LHCN-M2 (cell line): ENCODE measurements at regions not wholly inside any gene's neighbourhood (a gene's known extent, or its start where the extent isn't known, plus 50 kb on each side); places are given as distances from the start of the nearest gene placed in this dataset.
"Not testable (repeated sequence)": the region's sequence is repeated elsewhere in the genome, so short reads cannot be mapped to it uniquely, and the experiment has no call there.

Experiments
- DNase-seq: peaks from one replicate; pipeline ENCODE4 v3.0.0-alpha.2; 2012; ENCODE audit warnings: low read depth

- DNase-seq: not testable (repeated sequence)
Observed at GRCh38 chr2:58325296-58325895, 84.3 kb upstream of the FANCL start.

GRCh38 chr2:58319481-58319880, 78.4 kb upstream of the FANCL start:
- no peak for DNase-seq

- DNase-seq: not testable (repeated sequence)
Observed at GRCh38 chr2:58318949-58319348, 77.8 kb upstream of the FANCL start.

DNA sequence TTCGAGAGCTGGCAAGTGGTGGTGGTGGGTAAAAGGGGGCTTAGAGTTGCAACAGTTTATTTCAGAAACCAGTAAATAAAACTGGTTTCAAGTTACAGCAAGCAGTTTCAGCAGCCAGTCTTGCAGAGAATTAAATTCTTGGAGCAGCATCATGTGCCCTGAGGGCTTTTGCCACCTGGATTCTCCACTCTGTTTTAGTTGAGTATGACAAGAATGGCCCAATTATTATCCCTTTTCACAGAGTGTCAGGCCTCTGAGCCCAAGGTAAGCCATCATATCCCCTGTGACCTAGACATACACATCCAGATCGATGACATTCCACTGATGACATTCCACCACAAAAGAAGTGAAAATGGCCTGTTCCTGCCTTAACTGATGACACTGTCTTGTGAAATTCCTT, 72.8 kb upstream of the FANCL start:
- DNase-seq: no peak

- DNase-seq: no peak
Observed at GRCh38 chr2:58308435-58308834, 67.3 kb upstream of the FANCL start.

GRCh38 chr2:58304843-58305242, 63.7 kb upstream of the FANCL start:
- DNase-seq: no peak

- no peak for DNase-seq
Observed at GRCh38 chr2:58299123-58299522, 58.0 kb upstream of the FANCL start.

- DNase-seq: no peak
Observed at GRCh38 chr2:58293056-58293455, 51.9 kb upstream of the FANCL start.

GRCh38 chr2:58291726-58292438, 50.8 kb upstream of the FANCL start:
- DNase-seq: peak; percentile 55
